ENCODE measurements at regions not wholly inside any gene's neighbourhood (a gene's known extent, or its start where the extent isn't known, plus 50 kb on each side); places are given as distances from the start of the nearest gene placed in this dataset.

DNA sequence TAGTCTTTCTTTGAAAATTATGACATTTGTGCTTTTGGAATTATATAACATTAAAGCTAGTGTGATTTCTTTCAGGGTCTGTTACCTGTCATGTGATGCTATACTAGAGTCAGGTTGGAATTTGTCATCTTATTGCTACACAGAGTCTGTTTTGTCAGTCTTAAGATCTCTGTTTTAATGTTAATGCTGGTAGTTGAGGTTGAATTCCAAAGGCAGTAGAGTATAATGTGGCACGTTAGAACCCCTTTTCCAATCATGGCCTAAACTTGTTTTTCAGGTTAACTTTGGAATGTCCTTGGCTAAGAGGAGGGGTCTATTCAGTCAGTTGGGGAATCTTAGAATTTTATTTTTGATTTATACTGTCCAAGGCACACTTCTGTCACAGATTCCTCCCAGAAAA lies 258.5 kb downstream of the PABPC4L start:
- DNase-seq: no peak
- intact Hi-C loops (cut with DNase I): no loop called here
- no peaks in the 10 kb centered on the region for H3K36me3 ChIP-seq
- H3K27ac ChIP-seq: no peak overlapping the region
- no peaks in the 10 kb centered on the region for H3K27me3 ChIP-seq
- H3K9me3 ChIP-seq: no peaks in the 10 kb centered on the region
- TF ChIP-seq POLR2A (IDR thresholded peaks at IDR 0.05): no peak
- WGBS, 2 donors: 20 to 41% methylated on average over 1 of the region's 1 CpG
- no peaks in the 10 kb centered on the region for H3K4me1 ChIP-seq
- H3K4me3 ChIP-seq: no peak overlapping the region

DNA sequence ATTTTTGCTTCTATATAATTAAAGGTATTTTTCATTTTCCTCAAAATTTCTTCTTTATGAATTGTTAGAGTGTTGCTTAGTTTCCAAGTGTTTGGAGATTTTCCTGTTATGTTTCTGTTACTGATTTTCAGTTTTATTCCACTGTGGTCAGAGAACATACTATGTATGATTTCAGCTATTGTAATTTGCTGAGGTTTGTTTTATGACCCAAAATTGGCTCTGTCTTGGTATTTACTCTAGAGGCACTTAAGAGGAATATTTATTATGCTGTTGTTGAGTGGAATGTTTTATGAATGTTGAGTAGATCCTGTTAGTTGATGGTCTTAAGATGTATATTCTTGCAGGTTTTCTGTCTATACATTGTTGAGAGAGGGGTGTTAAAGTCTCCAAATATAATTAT lies 263.5 kb downstream of the PABPC4L start:
- H3K4me3 ChIP-seq: no peak overlapping the region
- no peak for DNase-seq
- no peaks in the 10 kb centered on the region for H3K36me3 ChIP-seq
- intact Hi-C loops (cut with DNase I): no loop called here
- H3K4me1 ChIP-seq: no peaks in the 10 kb centered on the region
- no peak overlapping the region for H3K27ac ChIP-seq
- no peaks in the 10 kb centered on the region for H3K27me3 ChIP-seq
- TF ChIP-seq POLR2A (IDR thresholded peaks at IDR 0.05): no peak
- TF ChIP-seq EP300 (IDR thresholded peaks at IDR 0.05): no peak
- TF ChIP-seq, protein P1, sequence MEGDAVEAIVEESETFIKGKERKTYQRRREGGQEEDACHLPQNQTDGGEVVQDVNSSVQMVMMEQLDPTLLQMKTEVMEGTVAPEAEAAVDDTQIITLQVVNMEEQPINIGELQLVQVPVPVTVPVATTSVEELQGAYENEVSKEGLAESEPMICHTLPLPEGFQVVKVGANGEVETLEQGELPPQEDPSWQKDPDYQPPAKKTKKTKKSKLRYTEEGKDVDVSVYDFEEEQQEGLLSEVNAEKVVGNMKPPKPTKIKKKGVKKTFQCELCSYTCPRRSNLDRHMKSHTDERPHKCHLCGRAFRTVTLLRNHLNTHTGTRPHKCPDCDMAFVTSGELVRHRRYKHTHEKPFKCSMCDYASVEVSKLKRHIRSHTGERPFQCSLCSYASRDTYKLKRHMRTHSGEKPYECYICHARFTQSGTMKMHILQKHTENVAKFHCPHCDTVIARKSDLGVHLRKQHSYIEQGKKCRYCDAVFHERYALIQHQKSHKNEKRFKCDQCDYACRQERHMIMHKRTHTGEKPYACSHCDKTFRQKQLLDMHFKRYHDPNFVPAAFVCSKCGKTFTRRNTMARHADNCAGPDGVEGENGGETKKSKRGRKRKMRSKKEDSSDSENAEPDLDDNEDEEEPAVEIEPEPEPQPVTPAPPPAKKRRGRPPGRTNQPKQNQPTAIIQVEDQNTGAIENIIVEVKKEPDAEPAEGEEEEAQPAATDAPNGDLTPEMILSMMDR (IDR thresholded peaks at IDR 0.05): no peak
- TF ChIP-seq POLR2AphosphoS5 (IDR thresholded peaks at IDR 0.05): no peak
- H3K9me3 ChIP-seq: no peaks in the 10 kb centered on the region

DNA sequence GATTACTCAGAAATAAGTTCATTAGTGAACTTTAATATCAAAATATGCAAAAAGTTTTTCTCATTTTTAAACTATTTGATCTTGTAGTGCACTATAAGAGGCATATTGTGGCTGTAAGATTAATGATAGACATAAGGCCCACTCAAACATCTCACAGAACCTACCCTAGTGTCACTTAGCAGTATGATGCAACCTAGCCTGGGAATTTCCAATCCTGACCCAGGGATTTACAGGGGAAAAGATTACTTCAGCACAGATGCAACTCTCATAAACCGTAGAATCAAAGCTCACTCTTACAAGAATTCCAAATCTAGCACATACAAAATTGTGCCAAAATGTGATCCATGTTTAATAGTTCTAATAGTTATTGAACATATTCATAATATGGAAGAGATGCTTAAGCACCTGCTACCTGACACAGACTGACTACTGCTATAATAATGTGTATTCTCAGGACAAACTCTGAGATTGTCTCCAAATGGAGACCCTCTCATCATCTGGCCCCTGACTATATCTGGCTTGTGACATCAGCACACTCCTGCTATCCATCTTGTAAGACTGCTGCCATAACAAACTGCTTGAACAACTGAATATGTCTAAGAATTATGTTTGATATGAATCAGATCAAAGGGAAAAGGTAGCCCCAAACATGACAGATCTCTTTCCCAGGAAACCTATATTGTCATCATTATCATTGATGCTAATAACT lies 271.9 kb downstream of the PABPC4L start:
- H3K36me3 ChIP-seq: no peaks in the 10 kb centered on the region
- H3K9me3 ChIP-seq: no peaks in the 10 kb centered on the region
- H3K27me3 ChIP-seq: no peaks in the 10 kb centered on the region
- TF ChIP-seq EP300 (IDR thresholded peaks at IDR 0.05) (no peak), POLR2A (IDR thresholded peaks at IDR 0.05) (no peak), POLR2AphosphoS5 (IDR thresholded peaks at IDR 0.05) (no peak)
- no peak overlapping the region for H3K4me3 ChIP-seq
- intact Hi-C loops (cut with DNase I): no loop called here
- no peak for DNase-seq
- H3K27ac ChIP-seq: no peak overlapping the region
- WGBS, 2 donors: 81 to 88% methylated on average over 1 of the region's 1 CpG
- H3K4me1 ChIP-seq: no peaks in the 10 kb centered on the region

DNA sequence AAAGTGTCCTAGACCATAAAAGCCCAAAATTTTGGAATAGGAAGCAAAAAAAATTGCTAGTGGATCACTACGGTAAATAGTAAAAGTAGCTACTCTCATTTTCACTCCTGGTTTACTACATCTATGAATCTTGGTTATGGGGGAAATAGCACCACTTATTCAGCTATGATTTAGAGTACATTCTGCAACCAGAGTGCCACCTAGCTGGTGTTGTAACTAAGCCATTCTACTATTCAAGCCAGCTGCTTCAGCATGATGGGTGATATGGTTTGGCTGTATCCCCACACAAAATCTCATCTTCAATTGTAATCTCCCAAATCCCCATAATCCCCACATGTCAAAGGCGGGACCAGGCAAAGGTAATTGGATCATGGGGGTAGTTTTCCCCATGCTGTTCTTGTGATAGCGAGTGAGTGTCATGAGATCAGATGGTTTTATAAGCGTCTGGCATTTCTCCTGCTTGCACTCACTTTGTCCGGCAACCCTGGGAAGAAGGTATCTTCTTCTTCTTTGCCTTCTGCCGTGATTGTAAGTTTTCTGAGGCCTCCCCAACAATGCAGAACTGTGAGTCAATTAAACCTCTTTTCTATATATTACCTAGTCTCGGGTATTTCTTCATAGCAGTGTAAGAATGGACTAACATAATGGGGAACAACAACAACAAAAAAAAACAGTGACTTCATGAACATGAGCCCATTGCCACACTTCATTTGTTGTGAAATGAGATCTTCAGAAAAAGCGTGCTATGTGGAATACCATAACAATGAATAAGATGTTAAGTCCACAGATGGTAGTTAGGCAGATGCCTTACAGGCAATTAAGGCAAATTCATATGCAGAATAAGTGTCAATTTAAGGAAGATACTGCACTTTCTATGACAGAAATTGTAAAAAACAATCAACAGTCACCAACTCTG lies 280.1 kb downstream of the PABPC4L start:
- no peak for DNase-seq
- no peak overlapping the region for H3K27ac ChIP-seq
- H3K4me1 ChIP-seq: no peaks in the 10 kb centered on the region
- no peaks in the 10 kb centered on the region for H3K27me3 ChIP-seq
- no peaks in the 10 kb centered on the region for H3K9me3 ChIP-seq
- TF ChIP-seq POLR2AphosphoS5 (IDR thresholded peaks at IDR 0.05) (no peak), POLR2A (IDR thresholded peaks at IDR 0.05) (no peak), EP300 (IDR thresholded peaks at IDR 0.05) (no peak)
- TF ChIP-seq, protein P1 (IDR thresholded peaks at IDR 0.05): no peak
- WGBS, 2 donors: 78 to 88% methylated on average over 8 of the region's 8 CpGs
- no peak overlapping the region for H3K4me3 ChIP-seq
- no peaks in the 10 kb centered on the region for H3K36me3 ChIP-seq
- intact Hi-C loops (cut with DNase I): no loop called here

DNA sequence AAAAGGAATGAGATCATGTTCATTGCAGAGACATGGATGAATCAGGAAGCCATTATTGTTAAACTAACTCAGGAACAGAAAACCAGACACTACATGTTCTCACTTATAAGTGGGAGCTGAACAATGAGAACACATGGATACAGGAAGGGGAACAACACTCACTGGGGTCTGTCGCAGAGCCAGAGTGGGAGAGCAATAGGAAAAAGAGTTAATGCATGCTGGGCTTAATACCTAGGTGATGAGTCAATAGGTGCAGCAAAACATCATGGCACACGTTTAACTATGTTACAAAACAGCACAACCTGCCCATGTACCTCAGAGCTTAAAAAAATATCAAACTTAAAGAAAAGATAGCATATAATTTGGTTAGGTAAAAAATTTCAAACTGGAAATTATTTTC lies 281.4 kb downstream of the PABPC4L start:
- no peaks in the 10 kb centered on the region for H3K27me3 ChIP-seq
- TF ChIP-seq EP300 (IDR thresholded peaks at IDR 0.05): no peak
- no peak for TF ChIP-seq POLR2AphosphoS5 (IDR thresholded peaks at IDR 0.05)
- no peak for TF ChIP-seq POLR2A (IDR thresholded peaks at IDR 0.05)
- TF ChIP-seq, protein P1 (IDR thresholded peaks at IDR 0.05): no peak
- intact Hi-C loops (cut with DNase I): no loop called here
- H3K4me1 ChIP-seq: no peaks in the 10 kb centered on the region
- DNase-seq: no peak
- H3K4me3 ChIP-seq: no peak overlapping the region
- WGBS, 2 donors: 74 to 80% methylated on average over 2 of the region's 2 CpGs
- no peaks in the 10 kb centered on the region for H3K36me3 ChIP-seq
- H3K9me3 ChIP-seq: no peaks in the 10 kb centered on the region
- H3K27ac ChIP-seq: no peak overlapping the region

All from sigmoid colon (tissue), 6 donors.